ENCODE measurements at regions not wholly inside any gene's neighbourhood (a gene's known extent, or its start where the extent isn't known, plus 50 kb on each side); places are given as distances from the start of the nearest gene placed in this dataset.

DNA sequence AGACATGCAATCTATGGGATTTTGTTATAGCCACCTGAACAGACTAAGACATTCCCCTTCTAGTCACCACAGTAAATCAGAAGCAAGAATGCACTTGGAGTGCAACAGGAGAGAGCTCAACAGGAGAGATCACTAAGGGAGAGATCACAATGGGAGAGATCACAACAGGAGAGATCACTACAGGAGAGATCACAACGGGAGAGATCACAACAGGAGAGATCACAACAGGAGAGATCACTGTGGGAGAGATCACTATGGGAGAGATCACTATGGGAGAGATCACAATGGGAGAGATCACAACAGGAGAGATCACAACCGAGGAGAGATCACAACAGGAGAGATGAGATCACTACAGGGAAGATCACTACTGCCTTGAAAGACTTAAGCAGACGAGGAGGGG, 238.5 kb upstream of the PITRM1 start:
- DNase-seq (ENCODE audit: low read depth) = no peak

DNA sequence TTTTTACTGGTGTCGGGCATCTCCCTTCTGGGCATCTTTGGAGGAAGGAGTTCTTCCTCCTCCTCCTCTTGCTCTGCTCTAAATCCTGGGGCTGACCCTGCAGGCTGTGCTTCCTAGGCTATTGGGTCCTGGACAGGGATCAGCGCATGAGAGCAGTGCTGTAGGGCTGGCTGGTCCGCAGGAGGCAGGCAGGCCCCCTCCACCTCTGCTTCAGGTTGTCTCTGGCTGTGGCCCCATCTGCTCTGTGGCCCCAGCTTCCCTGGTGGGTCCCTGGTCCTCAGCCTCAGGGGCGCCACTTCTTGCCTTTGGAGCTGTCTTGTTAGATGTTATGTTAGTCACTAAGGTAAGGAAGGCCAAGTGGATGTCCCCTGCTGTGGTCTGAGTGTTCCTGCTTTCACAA, 237.3 kb upstream of the PITRM1 start:
- no peak for DNase-seq (ENCODE audit: low read depth)

GRCh38 chr10:3408603-3409365, 236.2 kb upstream of the PITRM1 start:
- DNase-seq (ENCODE audit: low read depth) = no peak

DNA sequence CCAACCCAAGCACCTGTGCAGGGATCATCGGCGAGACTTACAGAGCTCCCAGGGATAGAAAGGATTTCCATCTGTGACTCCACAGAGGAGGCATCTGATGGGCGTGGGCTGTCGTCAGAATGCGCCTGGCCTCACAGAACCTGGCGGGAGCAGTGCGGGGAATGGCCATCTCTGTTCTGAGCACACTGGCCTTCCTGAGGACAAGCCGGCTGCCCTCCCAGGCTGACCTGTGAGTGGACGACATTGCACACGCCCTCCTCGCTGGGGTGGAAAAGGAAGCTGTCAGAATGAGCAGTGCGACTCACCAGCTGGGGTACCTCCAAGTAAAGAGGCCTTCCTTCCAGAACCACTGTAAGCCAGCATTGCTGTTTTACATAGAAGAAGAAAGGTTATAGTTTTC, 234.6 kb upstream of the PITRM1 start:
- DNase-seq (ENCODE audit: low read depth) = no peak

DNA sequence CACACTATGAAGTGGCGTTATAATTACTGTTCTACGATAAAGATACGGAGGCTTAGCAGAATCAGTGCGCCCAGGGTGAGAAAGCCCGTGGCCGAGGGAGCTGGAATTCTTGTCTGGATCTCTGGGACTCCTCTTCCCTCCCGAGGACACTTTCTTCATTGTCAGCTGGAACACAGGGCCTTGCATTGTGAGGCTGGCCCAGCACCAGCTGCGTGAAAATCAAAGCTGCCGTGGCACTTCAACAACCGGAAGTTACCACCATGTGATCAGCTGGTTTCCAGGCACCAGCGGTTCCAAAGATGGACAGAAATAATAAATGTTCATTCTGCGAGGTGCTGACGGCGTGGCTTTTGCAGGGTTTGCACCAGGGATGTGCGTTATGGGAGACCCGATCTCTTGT, 234.0 kb upstream of the PITRM1 start:
- no peak for DNase-seq (ENCODE audit: low read depth)

DNA sequence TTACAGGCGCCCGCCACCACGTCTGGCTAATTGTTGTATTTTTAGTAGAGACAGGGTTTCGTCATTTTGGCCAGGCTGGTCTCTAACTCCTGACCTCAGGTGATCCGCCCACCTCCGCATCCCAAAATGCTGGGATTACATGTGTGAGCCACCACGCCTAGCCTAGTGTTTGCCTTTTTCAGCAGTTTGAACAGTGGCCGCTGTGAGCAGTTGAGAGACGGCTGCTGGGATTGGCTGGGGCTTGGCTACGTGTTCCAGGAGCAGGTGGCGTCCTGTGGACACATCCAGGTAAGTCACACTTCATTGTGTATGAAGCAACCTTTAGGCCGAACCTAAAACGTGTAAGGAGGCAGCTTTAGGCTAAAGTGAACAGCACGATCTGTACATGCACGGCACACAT, 231.8 kb upstream of the PITRM1 start:
- DNase-seq (ENCODE audit: low read depth) = no peak

- no peak for DNase-seq (ENCODE audit: low read depth)
These were observed 229.7 kb upstream of the PITRM1 start for GRCh38 chr10:3402187-3402751.

DNA sequence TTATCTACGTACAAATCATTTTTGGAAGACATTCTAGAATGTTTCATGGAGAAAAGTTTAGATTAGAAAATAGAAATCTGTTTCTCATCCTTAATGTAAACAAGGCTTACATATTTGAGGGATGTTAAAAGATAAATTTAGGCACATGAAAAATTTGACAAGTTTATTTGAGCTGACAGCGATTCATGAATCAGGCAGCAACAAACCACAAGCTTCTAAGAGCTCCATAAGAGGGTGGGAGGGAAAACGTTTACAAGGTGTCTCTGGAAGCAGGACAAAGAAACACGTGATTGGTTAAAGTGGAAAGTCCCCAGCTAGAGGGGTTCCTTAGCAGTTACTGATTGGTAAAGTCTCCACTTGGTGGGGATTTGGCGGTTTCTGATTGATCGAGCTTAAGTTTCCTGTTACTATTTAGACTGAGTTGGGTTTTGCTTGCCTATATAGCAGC, 228.9 kb upstream of the PITRM1 start:
- no peak for DNase-seq (ENCODE audit: low read depth)

DNA sequence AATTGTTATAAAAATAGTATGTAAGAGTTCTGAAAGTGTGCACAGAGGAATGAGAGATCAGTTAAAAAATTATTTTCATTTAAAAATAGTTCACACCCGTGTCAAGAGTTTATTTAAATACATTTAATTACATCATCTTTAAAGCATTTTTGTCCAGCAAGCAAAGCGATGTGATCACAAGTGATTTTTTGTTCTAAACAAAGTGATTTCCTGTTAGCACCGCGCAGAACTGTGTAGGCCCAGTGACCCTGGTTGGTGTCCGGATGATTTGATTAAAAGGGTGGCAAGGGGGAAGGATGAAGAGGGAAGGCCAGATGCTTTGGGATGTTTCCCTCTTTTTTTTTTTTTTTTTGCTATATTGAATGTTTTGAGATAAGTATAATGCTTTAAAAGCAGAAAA, 227.8 kb upstream of the PITRM1 start:
- DNase-seq (ENCODE audit: low read depth) = no peak

- no peak for DNase-seq (ENCODE audit: low read depth)
These were observed 227.2 kb upstream of the PITRM1 start for GRCh38 chr10:3399756-3400155.

DNA sequence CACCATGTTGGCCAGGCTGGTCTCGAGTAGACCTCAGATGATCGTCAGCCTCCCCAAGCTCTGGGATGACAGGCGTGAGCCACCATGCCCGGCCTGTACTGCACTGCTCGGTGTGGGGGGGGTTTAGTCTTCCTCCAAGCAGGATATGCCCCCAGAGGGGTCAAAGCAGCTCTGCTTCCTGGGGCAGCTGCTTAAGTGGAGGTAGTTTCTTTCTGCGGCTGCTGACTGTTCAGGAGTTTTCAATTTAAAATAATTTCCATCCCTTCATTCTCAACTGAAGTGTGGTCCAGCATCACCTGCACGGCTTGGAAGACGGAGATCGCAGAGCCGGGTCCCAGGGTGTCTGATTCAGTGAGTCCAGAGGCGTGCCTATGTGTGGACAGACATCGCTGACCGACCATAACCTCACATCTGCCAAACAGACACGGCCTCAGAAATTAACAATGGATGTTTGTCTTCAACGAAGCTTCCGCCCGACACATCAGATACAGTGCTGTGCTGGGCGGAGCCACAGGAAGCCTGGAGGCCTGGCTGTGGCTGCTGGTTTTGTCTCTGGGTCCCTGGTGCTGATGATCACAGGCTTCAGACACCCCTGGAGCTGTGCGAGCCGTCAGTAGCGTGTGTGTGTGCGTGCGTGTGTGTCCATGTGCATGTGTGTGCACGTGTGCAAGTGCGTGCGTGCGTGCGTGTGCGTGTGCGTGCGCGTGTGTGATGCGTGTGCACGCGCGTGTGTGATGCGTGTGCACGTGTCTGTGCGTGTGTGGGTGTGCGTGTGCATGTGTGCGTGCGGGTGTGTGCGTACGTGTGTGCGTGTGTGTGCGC, 226.5 kb upstream of the PITRM1 start:
- no peak for DNase-seq (ENCODE audit: low read depth)

- DNase-seq (ENCODE audit: low read depth) = no peak
These were observed 225.3 kb upstream of the PITRM1 start for GRCh38 chr10:3397846-3398245.

GRCh38 chr10:3397231-3397630, 224.6 kb upstream of the PITRM1 start:
- DNase-seq (ENCODE audit: low read depth) = no peak

DNA sequence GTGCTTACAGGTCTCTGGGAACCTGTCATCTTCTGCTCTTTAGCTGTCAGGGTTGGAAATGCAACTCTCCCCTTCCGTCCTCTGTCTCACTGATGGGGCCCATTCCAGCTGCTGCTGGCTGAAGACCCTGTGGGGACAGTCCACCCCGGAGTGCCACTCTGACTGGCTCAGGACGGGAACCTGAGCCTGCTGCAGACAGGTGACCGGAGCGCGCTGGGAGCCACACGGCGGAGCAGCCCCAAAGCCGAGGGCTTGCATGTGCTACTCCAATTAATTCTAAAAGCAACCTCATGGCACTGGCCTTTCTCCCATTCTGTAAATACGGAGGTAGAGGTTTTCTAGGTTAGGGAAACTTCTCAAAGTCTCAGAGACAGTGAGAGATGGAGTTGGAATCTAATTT, 223.5 kb upstream of the PITRM1 start:
- no peak for DNase-seq (ENCODE audit: low read depth)

DNA sequence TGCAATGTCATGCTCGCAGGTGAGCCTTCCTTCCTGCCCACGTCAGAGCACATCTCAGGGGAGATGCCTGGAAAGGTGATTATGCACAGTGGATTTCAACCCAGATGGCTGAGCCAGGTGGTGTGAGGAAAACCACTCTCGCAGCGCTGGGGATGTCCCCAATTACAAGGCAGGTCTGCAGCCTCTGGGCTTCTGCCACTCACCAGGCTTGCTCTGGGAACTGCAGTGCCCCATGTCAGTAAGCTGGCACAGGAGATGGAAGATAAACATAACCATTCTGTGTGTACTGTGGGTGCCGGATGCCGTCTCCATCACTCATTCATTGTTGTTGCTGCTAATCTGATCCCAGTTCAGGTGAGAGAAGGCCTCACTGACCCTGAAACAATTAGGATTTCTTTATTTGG, 222.9 kb upstream of the PITRM1 start:
- DNase-seq (ENCODE audit: low read depth) = no peak

GRCh38 chr10:3395041-3395440, 222.5 kb upstream of the PITRM1 start:
- no peak for DNase-seq (ENCODE audit: low read depth)

DNA sequence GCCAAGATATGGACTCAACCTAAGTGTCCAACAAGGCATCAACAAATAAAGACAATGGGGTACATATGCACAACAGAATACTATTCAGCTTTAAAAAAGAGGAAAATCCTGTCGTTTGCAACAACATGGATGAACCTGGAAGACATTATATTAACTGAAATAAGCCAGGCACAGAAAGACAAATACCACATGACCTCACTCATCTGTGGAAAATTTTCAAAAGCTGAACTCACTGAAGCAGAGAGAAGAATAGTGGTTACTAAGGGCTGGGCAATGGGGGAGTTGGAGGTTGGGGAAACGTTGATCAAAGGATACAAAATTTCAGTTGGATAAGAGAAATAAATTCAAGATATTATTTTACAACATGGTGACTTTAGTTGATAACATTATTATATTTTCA, 221.4 kb upstream of the PITRM1 start:
- no peak for DNase-seq (ENCODE audit: low read depth)

- DNase-seq (ENCODE audit: low read depth) = no peak
These were observed 219.1 kb upstream of the PITRM1 start for GRCh38 chr10:3391657-3392056.

DNA sequence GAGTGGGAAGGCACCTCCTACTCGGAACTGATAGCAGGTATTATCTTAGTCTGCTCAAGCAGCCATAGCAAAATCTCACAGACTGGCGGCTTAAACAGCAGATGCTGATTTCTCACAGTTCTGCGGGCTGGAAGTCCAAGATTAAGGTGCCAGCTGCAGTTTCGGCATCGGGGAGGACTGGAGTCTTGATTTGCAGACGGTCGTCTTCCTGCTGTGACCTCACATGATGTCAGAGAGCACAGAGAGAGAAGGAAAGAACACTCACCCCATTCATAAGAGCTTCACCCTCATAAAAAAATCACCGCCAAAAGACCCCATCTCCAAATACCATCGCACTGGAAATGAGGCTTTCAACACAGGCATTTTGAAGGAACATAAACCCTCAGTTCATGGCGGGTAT, 216.5 kb upstream of the PITRM1 start:
- DNase-seq (ENCODE audit: low read depth) = no peak

GRCh38 chr10:3385487-3385886, 212.9 kb upstream of the PITRM1 start:
- DNase-seq (ENCODE audit: low read depth) = no peak

DNA sequence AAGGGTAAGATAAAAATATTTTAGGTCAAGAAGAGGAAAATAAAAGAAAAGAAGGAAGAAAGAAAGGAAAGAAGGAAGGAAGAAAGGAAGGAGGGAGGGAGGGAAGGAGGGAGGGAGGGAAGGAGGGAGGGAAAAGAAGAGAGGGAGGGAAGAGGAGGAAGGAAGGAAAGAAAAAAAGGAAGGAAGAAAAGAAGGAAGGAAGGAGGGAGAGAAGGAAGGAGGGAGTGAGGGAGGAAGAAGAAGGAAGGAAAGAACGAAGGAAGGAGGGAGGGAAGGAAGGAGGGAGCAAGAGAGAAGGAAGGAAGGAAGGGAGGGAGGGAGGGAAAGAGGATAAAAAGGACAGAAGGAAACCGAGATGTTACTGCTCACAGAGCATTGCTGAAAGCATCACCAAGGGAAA, 209.5 kb upstream of the PITRM1 start:
- no peak for DNase-seq (ENCODE audit: low read depth)

- no peak for DNase-seq (ENCODE audit: low read depth)
These were observed 207.9 kb upstream of the PITRM1 start for GRCh38 chr10:3380406-3381050.

DNA sequence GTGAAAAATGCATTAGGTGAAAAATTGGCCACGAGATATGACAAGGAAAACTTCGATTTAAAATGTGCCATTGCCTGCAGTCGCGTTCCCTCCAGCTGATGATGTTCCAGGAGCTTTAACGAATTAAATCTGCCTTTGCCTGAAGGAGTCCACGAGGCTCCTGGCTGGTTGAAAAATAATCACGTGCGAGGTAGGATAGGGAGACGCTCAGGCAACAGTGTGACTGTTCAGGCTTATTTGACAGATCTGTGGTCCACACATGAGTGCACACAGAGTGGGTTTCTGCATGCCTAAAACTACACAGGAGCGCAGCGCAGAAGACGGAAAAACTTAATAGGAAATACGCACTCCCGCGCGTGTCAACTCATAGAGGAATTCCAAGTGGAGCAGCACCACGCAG, 204.0 kb upstream of the PITRM1 start:
- DNase-seq (ENCODE audit: low read depth) = no peak

Data from T-helper 22 cell (primary cell).